ENCODE measurements at regions not wholly inside any gene's neighbourhood (a gene's known extent, or its start where the extent isn't known, plus 50 kb on each side); places are given as distances from the start of the nearest gene placed in this dataset.

DNA sequence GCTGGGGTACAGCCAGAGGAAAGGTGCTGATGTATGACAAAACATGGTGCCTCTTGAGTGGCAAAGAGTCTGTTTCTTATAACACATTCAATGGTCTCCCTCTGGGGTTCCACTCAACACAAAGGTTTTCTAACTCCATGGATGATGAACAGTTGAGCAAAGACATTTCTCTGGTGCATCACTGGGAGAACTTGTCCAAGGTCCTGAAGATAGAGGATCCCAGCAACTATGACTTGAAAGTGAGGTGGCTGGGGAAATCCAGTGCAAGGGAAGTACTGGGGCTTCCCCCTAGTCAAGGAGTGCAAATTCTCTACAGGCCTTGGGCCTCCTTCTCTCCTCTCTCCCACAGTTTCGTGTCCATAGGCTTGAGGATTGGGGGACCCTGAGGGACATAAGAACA is 431.1 kb downstream of the WDR72 start:
- TF ChIP-seq, protein P1, sequence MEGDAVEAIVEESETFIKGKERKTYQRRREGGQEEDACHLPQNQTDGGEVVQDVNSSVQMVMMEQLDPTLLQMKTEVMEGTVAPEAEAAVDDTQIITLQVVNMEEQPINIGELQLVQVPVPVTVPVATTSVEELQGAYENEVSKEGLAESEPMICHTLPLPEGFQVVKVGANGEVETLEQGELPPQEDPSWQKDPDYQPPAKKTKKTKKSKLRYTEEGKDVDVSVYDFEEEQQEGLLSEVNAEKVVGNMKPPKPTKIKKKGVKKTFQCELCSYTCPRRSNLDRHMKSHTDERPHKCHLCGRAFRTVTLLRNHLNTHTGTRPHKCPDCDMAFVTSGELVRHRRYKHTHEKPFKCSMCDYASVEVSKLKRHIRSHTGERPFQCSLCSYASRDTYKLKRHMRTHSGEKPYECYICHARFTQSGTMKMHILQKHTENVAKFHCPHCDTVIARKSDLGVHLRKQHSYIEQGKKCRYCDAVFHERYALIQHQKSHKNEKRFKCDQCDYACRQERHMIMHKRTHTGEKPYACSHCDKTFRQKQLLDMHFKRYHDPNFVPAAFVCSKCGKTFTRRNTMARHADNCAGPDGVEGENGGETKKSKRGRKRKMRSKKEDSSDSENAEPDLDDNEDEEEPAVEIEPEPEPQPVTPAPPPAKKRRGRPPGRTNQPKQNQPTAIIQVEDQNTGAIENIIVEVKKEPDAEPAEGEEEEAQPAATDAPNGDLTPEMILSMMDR (IDR thresholded peaks at IDR 0.05): no peak
- TF ChIP-seq POLR2A (IDR thresholded peaks at IDR 0.05) (no peak), EP300 (IDR thresholded peaks at IDR 0.05) (no peak)
